ENCODE measurements at regions not wholly inside any gene's neighbourhood (a gene's known extent, or its start where the extent isn't known, plus 50 kb on each side); places are given as distances from the start of the nearest gene placed in this dataset.

- no peak for TF ChIP-seq CTCF (IDR thresholded peaks at IDR 0.05; ENCODE audit: low read length, missing control alignments)
- H3K4me3 ChIP-seq (replicated peaks; ENCODE audit: low read depth, low read length), result no peak overlapping the region
- DNase-seq (ENCODE audit: low read depth), result no peak
Measured at GRCh38 chr9:73655363-73655762, 503.7 kb downstream of the ANXA1 start.

GRCh38 chr9:73655831-73656230, 504.2 kb downstream of the ANXA1 start:
- H3K4me3 ChIP-seq (replicated peaks; ENCODE audit: low read depth, low read length), result no peak overlapping the region
- DNase-seq (ENCODE audit: low read depth), result no peak
- TF ChIP-seq CTCF (IDR thresholded peaks at IDR 0.05; ENCODE audit: low read length, missing control alignments), result no peak

GRCh38 chr9:73665253-73665652, 513.6 kb downstream of the ANXA1 start:
- no peak overlapping the region for H3K4me3 ChIP-seq (replicated peaks; ENCODE audit: low read depth, low read length)
- DNase-seq (ENCODE audit: low read depth), result no peak
- TF ChIP-seq CTCF (IDR thresholded peaks at IDR 0.05; ENCODE audit: low read length, missing control alignments), result no peak

- TF ChIP-seq CTCF (IDR thresholded peaks at IDR 0.05; ENCODE audit: low read length, missing control alignments), result peak; percentile 9
- no peak overlapping the region for H3K4me3 ChIP-seq (replicated peaks; ENCODE audit: low read depth, low read length)
- no peak for DNase-seq (ENCODE audit: low read depth)
Measured at GRCh38 chr9:73667749-73668148, 516.1 kb downstream of the ANXA1 start.

- no peak overlapping the region for H3K4me3 ChIP-seq (replicated peaks; ENCODE audit: low read depth, low read length)
- no peak for TF ChIP-seq CTCF (IDR thresholded peaks at IDR 0.05; ENCODE audit: low read length, missing control alignments)
- DNase-seq (ENCODE audit: low read depth), result peak; percentile 66
Measured at GRCh38 chr9:73680831-73681230, 529.2 kb downstream of the ANXA1 start.

GRCh38 chr9:73682789-73683188, 531.1 kb downstream of the ANXA1 start:
- no peak overlapping the region for H3K4me3 ChIP-seq (replicated peaks; ENCODE audit: low read depth, low read length)
- no peak for TF ChIP-seq CTCF (IDR thresholded peaks at IDR 0.05; ENCODE audit: low read length, missing control alignments)
- no peak for DNase-seq (ENCODE audit: low read depth)

GRCh38 chr9:73683862-73684591, 532.4 kb downstream of the ANXA1 start:
- DNase-seq (ENCODE audit: low read depth), result peak; percentile 77
- H3K4me3 ChIP-seq (replicated peaks; ENCODE audit: low read depth, low read length), result no peak overlapping the region
- peak; percentile 71 for TF ChIP-seq CTCF (IDR thresholded peaks at IDR 0.05; ENCODE audit: low read length, missing control alignments)

Data from fibroblast of pulmonary artery (primary cell).